Kidney (tissue), 13 donors: ENCODE measurements at regions not wholly inside any gene's neighbourhood (a gene's known extent, or its start where the extent isn't known, plus 50 kb on each side); places are given as distances from the start of the nearest gene placed in this dataset.

Experiments used
- DNase-seq, 5 donors: peaks; one replicate each; pipeline ENCODE4 v3.0.0-alpha.2; 2013 to 2020
- FAIRE-seq: peaks from 2 replicates; lab custom pipeline; 2012; peaks lifted over from hg19 to GRCh38; lab: Jason Lieb, UNC
- H3K27ac ChIP-seq, 2 donors: one replicate each; pipeline ENCODE4 v1.7.0; 2013; ENCODE audit warnings: low read depth in 2 of 2, low read length in 2 of 2, inconsistent platforms in 1 of 2
- H3K27me3 ChIP-seq: one replicate; pipeline ENCODE4 v1.7.1; 2013; ENCODE audit warnings: low read length, inconsistent platforms; ENCODE audit not compliant: control insufficient read depth, insufficient read depth
- H3K36me3 ChIP-seq, 3 donors: one replicate each; pipeline versions ENCODE4 v1.7.0 to v1.7.1; 2013; ENCODE audit warnings: low read length in 3 of 3, control low read depth in 1 of 3, inconsistent platforms in 1 of 3; ENCODE audit not compliant: insufficient read depth in 3 of 3, control insufficient read depth in 2 of 3
- H3K4me1 ChIP-seq, 3 donors: one replicate each; pipeline versions ENCODE4 v1.7.0 to v1.7.1; 2013; ENCODE audit warnings: low read length in 3 of 3, inconsistent platforms in 1 of 3, low read depth in 1 of 3; ENCODE audit not compliant: control insufficient read depth in 2 of 3, insufficient read depth in 2 of 3
- H3K4me3 ChIP-seq, 3 donors: one replicate each; pipeline versions ENCODE4 v1.7.0 to v1.8.1; 2013; ENCODE audit warnings: low read length in 3 of 3, control low read depth in 1 of 3, inconsistent platforms in 1 of 3
- H3K9ac ChIP-seq, 3 donors: one replicate each; pipeline versions ENCODE4 v1.7.0 to v1.7.1; 2013; ENCODE audit warnings: low read length in 3 of 3, control low read depth in 1 of 3, inconsistent platforms in 1 of 3
- H3K9me3 ChIP-seq, 3 donors: one replicate each; pipeline versions ENCODE4 v1.7.0 to v1.7.1; 2013; ENCODE audit warnings: low read length in 3 of 3, control low read depth in 1 of 3, inconsistent platforms in 1 of 3; ENCODE audit not compliant: control insufficient read depth in 2 of 3, insufficient read depth in 1 of 3
- intact Hi-C: fragments of 100-400 bp; cut with DNase I; formaldehyde crosslinking; loops from one replicate; pipeline ENCODE4 v1.11.1; 2022
- TF ChIP-seq, protein P1 (sequence below): IDR thresholded peaks from 3 replicates; pipeline ENCODE4 v1.5.1; 2012; ENCODE audit warnings: mild to moderate bottlenecking, moderate library complexity, borderline replicate concordance; ENCODE audit not compliant: insufficient read depth; ENCODE audit errors: extremely low read depth
- donor health status: control.
- donor health status: control.
- donor health status: control.
- donor health status: control.
- donor health status: control.
- donor health status: DM: yes; HTN: yes; CAD: no.
- donor health status: Normal renal cell carcinoma (clear cell type).

DNA sequence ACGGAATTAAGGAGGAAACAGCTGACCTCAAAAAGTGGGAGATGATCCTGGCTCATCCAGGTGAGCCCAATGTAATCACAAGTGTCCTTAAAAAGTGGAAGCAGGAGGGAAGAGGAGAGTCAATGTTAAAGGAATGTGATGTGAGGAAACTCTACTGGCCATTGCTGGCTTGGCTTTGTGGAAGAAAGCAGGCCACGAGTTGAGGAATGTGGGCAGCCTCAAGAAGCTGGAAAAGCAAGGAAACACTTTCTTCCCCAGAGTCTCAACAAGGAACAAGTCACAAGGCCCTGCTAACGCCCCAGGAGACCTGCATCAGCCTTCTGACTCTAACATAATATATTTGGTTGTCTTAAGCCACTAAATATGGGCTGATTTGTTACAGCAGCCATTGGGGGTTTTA lies 252.8 kb downstream of the PSAT1 start:
- Histone ChIP-seq H3K27me3 (no peaks in the 10 kb centered on the region), H3K4me3 (no peak overlapping the region), H3K9ac (no peak overlapping the region), H3K36me3 (no peaks in the 10 kb centered on the region), H3K27ac (no peak overlapping the region), H3K4me1 (no peaks in the 10 kb centered on the region), H3K9me3 (no peaks in the 10 kb centered on the region)
- FAIRE-seq (no peak), DNase-seq (peak in 1 of 5 donors; percentile 18)
- intact Hi-C loops = no loop called here
- TF ChIP-seq, protein P1, sequence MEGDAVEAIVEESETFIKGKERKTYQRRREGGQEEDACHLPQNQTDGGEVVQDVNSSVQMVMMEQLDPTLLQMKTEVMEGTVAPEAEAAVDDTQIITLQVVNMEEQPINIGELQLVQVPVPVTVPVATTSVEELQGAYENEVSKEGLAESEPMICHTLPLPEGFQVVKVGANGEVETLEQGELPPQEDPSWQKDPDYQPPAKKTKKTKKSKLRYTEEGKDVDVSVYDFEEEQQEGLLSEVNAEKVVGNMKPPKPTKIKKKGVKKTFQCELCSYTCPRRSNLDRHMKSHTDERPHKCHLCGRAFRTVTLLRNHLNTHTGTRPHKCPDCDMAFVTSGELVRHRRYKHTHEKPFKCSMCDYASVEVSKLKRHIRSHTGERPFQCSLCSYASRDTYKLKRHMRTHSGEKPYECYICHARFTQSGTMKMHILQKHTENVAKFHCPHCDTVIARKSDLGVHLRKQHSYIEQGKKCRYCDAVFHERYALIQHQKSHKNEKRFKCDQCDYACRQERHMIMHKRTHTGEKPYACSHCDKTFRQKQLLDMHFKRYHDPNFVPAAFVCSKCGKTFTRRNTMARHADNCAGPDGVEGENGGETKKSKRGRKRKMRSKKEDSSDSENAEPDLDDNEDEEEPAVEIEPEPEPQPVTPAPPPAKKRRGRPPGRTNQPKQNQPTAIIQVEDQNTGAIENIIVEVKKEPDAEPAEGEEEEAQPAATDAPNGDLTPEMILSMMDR = no peak

DNA sequence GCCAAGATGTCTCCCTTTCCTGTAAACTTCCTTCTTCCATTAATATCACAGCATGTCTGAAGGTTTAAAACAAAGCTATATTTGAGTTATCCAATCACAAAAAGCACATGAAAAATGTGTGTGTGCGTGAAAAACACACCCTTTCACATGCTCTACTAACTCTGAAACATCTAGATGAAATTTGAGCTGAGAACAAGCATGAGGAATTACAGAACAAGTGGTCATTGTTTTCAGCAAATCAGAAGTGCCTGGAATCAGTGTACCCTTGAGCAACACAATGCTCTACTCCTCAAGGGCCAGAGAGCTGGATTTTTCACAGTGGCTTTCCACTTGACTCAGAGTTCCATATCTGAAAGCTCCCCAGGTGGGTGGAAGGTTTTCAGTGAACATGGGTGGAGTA lies 255.9 kb downstream of the PSAT1 start:
- H3K4me3 ChIP-seq = no peak overlapping the region
- intact Hi-C loops = no loop called here
- DNase-seq (peak in 2 of 5 donors; percentile 43 to 52), FAIRE-seq (no peak)
- H3K9ac ChIP-seq = no peak overlapping the region
- TF ChIP-seq, protein P1 = no peak
- H3K27me3 ChIP-seq = no peaks in the 10 kb centered on the region
- no peaks in the 10 kb centered on the region for H3K4me1 ChIP-seq
- H3K36me3 ChIP-seq = no peaks in the 10 kb centered on the region
- no peaks in the 10 kb centered on the region for H3K9me3 ChIP-seq
- H3K27ac ChIP-seq = no peak overlapping the region

DNA sequence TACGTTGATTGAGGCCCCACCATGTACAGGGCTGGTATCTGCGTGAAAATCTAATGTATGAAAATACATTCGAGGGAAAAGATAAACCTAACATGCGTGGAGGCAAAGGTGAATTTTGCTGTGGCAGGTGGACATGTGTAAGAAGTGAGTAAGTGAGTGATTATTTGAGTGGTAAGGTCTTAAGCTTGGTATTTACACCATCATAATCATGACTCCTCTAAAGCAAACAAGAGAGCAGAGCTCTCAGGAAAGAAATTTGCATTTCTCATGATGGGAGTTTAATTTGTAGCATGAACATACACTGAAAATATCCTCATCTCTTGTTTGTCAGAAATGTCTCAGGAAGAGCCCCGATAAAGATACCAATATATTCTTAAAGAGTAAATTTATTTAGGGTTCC lies 260.6 kb downstream of the PSAT1 start:
- H3K36me3 ChIP-seq = no peaks in the 10 kb centered on the region

More for the DNA sequence above, 260.6 kb downstream of the PSAT1 start:
- intact Hi-C loops = no loop called here
- H3K4me3 ChIP-seq = no peak overlapping the region
- H3K4me1 ChIP-seq = no peaks in the 10 kb centered on the region
- H3K27me3 ChIP-seq = no peaks in the 10 kb centered on the region
- H3K9ac ChIP-seq = no peak overlapping the region
- no peak for DNase-seq
- TF ChIP-seq, protein P1 = no peak
- H3K27ac ChIP-seq = no peak overlapping the region
- no peak for FAIRE-seq
- H3K9me3 ChIP-seq = no peaks in the 10 kb centered on the region
